ENCODE measurements at regions not wholly inside any gene's neighbourhood (a gene's known extent, or its start where the extent isn't known, plus 50 kb on each side); places are given as distances from the start of the nearest gene placed in this dataset.

DNA sequence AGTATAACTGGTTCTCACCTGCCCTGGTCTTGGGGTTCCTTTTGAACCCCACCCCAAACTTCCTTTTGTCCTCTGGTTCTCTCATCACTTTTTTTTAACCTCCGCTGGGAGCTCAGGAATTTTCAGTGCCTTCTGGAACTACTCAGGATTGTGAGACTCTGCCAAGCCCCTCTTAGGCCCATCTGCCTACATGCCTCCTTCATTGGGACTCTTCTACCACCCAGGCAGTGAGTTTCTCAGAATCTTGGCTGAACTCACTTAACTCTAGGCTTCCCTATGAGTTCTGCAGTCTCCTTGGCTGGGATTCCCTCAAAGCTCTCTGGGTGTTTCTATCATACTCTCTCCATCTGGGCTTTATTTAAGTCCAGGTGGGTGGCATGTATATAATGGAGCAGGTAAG is 86.3 kb downstream of the MDH1 start:
- ATAC-seq (ENCODE audit: insufficient read depth, low read depth) (no peak), DNase-seq (no peak)
- Histone ChIP-seq H3K79me2 (ENCODE audit: insufficient read depth, low read length) (no peaks in the 10 kb centered on the region), H3K36me3 (ENCODE audit: insufficient read depth, low read length) (no peaks in the 10 kb centered on the region), H3K4me2 (ENCODE audit: insufficient read depth, low read length) (no peak overlapping the region), H3K9me3 (ENCODE audit: insufficient read depth, low read length, severe bottlenecking) (no peaks in the 10 kb centered on the region), H2AFZ (ENCODE audit: low read depth, low read length) (no peak overlapping the region), H3K27ac (ENCODE audit: low read length) (no peak overlapping the region), H4K20me1 (ENCODE audit: insufficient read depth, low read length) (no peaks in the 10 kb centered on the region), H3K4me1 (ENCODE audit: insufficient read depth, low read length) (no peaks in the 10 kb centered on the region), H3K9ac (ENCODE audit: low read depth, low read length) (no peak overlapping the region), H3K4me3 (ENCODE audit: low read depth in 1 of 2, low read length in 2 of 2) (no peak overlapping the region), H3K27me3 (ENCODE audit: insufficient read depth, low read length, poor library complexity) (no peaks in the 10 kb centered on the region)
- no peak for TF ChIP-seq CTCF (IDR thresholded peaks at IDR 0.05; ENCODE audit: borderline replicate concordance, extremely low read depth, low read length, poor library complexity, severe bottlenecking)
- no peak for TF ChIP-seq EZH2 (IDR thresholded peaks at IDR 0.05; ENCODE audit: borderline replicate concordance, low read depth, low read length, severe bottlenecking)

GRCh38 chr2:63676135-63676534 is 87.4 kb downstream of the MDH1 start:
- H3K36me3 ChIP-seq (ENCODE audit: insufficient read depth, low read length) = no peaks in the 10 kb centered on the region
- no peak for ATAC-seq (ENCODE audit: insufficient read depth, low read depth)
- H2AFZ ChIP-seq (ENCODE audit: low read depth, low read length) = no peak overlapping the region
- H3K4me2 ChIP-seq (ENCODE audit: insufficient read depth, low read length) = no peak overlapping the region
- no peak overlapping the region for H3K27ac ChIP-seq (ENCODE audit: low read length)
- H3K27me3 ChIP-seq (ENCODE audit: insufficient read depth, low read length, poor library complexity) = no peaks in the 10 kb centered on the region
- no peaks in the 10 kb centered on the region for H3K4me1 ChIP-seq (ENCODE audit: insufficient read depth, low read length)
- H4K20me1 ChIP-seq (ENCODE audit: insufficient read depth, low read length) = no peaks in the 10 kb centered on the region
- no peak overlapping the region for H3K9ac ChIP-seq (ENCODE audit: low read depth, low read length)
- H3K79me2 ChIP-seq (ENCODE audit: insufficient read depth, low read length) = no peaks in the 10 kb centered on the region
- TF ChIP-seq EZH2 (IDR thresholded peaks at IDR 0.05; ENCODE audit: borderline replicate concordance, low read depth, low read length, severe bottlenecking) (no peak), CTCF (IDR thresholded peaks at IDR 0.05; ENCODE audit: borderline replicate concordance, extremely low read depth, low read length, poor library complexity, severe bottlenecking) (no peak)
- H3K4me3 ChIP-seq (ENCODE audit: low read depth in 1 of 2, low read length in 2 of 2) = no peak overlapping the region
- no peak for DNase-seq
- no peaks in the 10 kb centered on the region for H3K9me3 ChIP-seq (ENCODE audit: insufficient read depth, low read length, severe bottlenecking)

DNA sequence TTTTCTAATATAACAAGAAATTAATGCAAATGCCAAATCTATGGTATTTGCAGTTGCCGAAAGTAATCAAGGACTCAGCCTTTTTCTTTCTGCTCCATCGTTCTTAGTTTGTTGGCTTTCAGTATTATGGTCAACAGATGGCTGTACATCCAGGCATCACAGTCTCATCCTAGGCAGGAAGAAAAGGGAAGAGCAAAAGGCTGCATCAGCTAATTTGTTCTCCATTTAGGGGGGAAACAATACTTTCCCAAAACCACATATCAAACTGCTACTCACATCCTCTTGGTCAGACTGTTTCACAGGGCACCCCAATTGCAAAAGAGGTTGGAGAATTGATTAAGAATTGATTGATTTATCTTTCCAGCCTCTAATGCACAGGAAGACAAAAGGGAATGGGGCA is 89.3 kb downstream of the MDH1 start:
- no peaks in the 10 kb centered on the region for H3K36me3 ChIP-seq (ENCODE audit: insufficient read depth, low read length)
- no peak overlapping the region for H2AFZ ChIP-seq (ENCODE audit: low read depth, low read length)
- no peak overlapping the region for H3K27ac ChIP-seq (ENCODE audit: low read length)
- no peak for DNase-seq
- H3K4me1 ChIP-seq (ENCODE audit: insufficient read depth, low read length) = no peaks in the 10 kb centered on the region
- H3K4me2 ChIP-seq (ENCODE audit: insufficient read depth, low read length) = no peak overlapping the region
- no peaks in the 10 kb centered on the region for H3K27me3 ChIP-seq (ENCODE audit: insufficient read depth, low read length, poor library complexity)
- no peak for TF ChIP-seq CTCF (IDR thresholded peaks at IDR 0.05; ENCODE audit: borderline replicate concordance, extremely low read depth, low read length, poor library complexity, severe bottlenecking)
- TF ChIP-seq EZH2 (IDR thresholded peaks at IDR 0.05; ENCODE audit: borderline replicate concordance, low read depth, low read length, severe bottlenecking) = no peak
- H3K79me2 ChIP-seq (ENCODE audit: insufficient read depth, low read length) = no peaks in the 10 kb centered on the region
- no peak for ATAC-seq (ENCODE audit: insufficient read depth, low read depth)
- no peaks in the 10 kb centered on the region for H3K9me3 ChIP-seq (ENCODE audit: insufficient read depth, low read length, severe bottlenecking)
- H3K4me3 ChIP-seq (ENCODE audit: low read depth in 1 of 2, low read length in 2 of 2) = no peak overlapping the region
- H4K20me1 ChIP-seq (ENCODE audit: insufficient read depth, low read length) = no peaks in the 10 kb centered on the region
- H3K9ac ChIP-seq (ENCODE audit: low read depth, low read length) = no peak overlapping the region

GRCh38 chr2:63678551-63678950 is 89.8 kb downstream of the MDH1 start:
- Histone ChIP-seq H3K4me3 (ENCODE audit: low read depth in 1 of 2, low read length in 2 of 2) (no peak overlapping the region), H3K27ac (ENCODE audit: low read length) (no peak overlapping the region)
- no peak for ATAC-seq (ENCODE audit: insufficient read depth, low read depth)

More at GRCh38 chr2:63678551-63678950, 89.8 kb downstream of the MDH1 start:
- Histone ChIP-seq H3K27me3 (ENCODE audit: insufficient read depth, low read length, poor library complexity) (no peaks in the 10 kb centered on the region), H3K36me3 (ENCODE audit: insufficient read depth, low read length) (no peaks in the 10 kb centered on the region), H3K9me3 (ENCODE audit: insufficient read depth, low read length, severe bottlenecking) (no peaks in the 10 kb centered on the region), H3K9ac (ENCODE audit: low read depth, low read length) (no peak overlapping the region), H4K20me1 (ENCODE audit: insufficient read depth, low read length) (no peaks in the 10 kb centered on the region), H3K79me2 (ENCODE audit: insufficient read depth, low read length) (no peaks in the 10 kb centered on the region), H3K4me1 (ENCODE audit: insufficient read depth, low read length) (no peaks in the 10 kb centered on the region), H2AFZ (ENCODE audit: low read depth, low read length) (no peak overlapping the region), H3K4me2 (ENCODE audit: insufficient read depth, low read length) (no peak overlapping the region)
- no peak for DNase-seq
- TF ChIP-seq EZH2 (IDR thresholded peaks at IDR 0.05; ENCODE audit: borderline replicate concordance, low read depth, low read length, severe bottlenecking) (no peak), CTCF (IDR thresholded peaks at IDR 0.05; ENCODE audit: borderline replicate concordance, extremely low read depth, low read length, poor library complexity, severe bottlenecking) (no peak)
